HEK293 (cell line): ENCODE measurements at regions not wholly inside any gene's neighbourhood (a gene's known extent, or its start where the extent isn't known, plus 50 kb on each side); places are given as distances from the start of the nearest gene placed in this dataset.

Experiments
- HOXA7 ChIP-seq: sonication (generic); formaldehyde crosslinking; IDR thresholded peaks from 2 replicates; pipeline ENCODE4 v1.8.1; 2022; ENCODE audit warnings: missing genetic modification reagents, borderline replicate concordance
- ZFP37 ChIP-seq: fragments of 450-650 bp; formaldehyde crosslinking; IDR thresholded peaks from 2 replicates; pipeline ENCODE4 v1.5.1; 2016; ENCODE audit warnings: missing biosample characterization, missing genetic modification characterization
- ZNF510 ChIP-seq: fragments of 450-650 bp; formaldehyde crosslinking; IDR thresholded peaks from 2 replicates; pipeline ENCODE4 v1.5.1; 2018; ENCODE audit warnings: mild to moderate bottlenecking, missing genetic modification characterization, missing biosample characterization; ENCODE audit not compliant: insufficient replicate concordance
- ZNF768 ChIP-seq: fragments of 450-650 bp; formaldehyde crosslinking; IDR thresholded peaks from 2 replicates; pipeline ENCODE4 v1.5.1; 2018; ENCODE audit warnings: missing biosample characterization, mild to moderate bottlenecking, missing genetic modification characterization
- TF ChIP-seq, protein P1 (sequence below): fragments of 450-650 bp; formaldehyde crosslinking; IDR thresholded peaks from 2 replicates; pipeline ENCODE4 v1.5.1; 2016; ENCODE audit warnings: missing biosample characterization, missing genetic modification characterization
- TF ChIP-seq, protein P2 (sequence below): fragments of 450-650 bp; formaldehyde crosslinking; IDR thresholded peaks from 2 replicates; pipeline ENCODE4 v1.5.1; 2016; ENCODE audit warnings: missing biosample characterization, missing genetic modification characterization

DNA sequence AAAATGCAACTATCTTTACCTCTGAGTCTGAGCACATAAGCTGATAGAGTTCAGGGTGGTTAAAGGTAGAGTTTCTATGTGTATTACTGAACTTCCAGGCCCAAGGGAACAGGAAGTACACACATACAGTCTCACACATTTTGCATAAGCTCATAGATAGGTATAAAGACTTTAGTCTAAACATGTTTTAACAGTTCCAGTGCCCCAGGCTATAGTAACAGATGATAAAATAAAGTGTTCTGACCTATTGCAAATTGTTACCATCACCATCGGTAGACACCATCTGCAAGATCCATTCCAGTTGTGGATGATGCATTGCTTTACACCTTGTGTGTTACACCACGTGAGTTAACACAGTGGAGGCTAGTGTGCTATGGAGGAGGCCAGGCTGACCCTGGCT lies 95.8 kb downstream of the TMEM174 start:
- TF ChIP-seq, protein P1, sequence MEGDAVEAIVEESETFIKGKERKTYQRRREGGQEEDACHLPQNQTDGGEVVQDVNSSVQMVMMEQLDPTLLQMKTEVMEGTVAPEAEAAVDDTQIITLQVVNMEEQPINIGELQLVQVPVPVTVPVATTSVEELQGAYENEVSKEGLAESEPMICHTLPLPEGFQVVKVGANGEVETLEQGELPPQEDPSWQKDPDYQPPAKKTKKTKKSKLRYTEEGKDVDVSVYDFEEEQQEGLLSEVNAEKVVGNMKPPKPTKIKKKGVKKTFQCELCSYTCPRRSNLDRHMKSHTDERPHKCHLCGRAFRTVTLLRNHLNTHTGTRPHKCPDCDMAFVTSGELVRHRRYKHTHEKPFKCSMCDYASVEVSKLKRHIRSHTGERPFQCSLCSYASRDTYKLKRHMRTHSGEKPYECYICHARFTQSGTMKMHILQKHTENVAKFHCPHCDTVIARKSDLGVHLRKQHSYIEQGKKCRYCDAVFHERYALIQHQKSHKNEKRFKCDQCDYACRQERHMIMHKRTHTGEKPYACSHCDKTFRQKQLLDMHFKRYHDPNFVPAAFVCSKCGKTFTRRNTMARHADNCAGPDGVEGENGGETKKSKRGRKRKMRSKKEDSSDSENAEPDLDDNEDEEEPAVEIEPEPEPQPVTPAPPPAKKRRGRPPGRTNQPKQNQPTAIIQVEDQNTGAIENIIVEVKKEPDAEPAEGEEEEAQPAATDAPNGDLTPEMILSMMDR (tag by site-specific recombination): no peak
- TF ChIP-seq ZNF768 (tag by site-specific recombination) (no peak), ZNF510 (no peak), HOXA7 (CRISPR knock-in tag) (no peak), ZFP37 (tag by site-specific recombination) (no peak)
- TF ChIP-seq, protein P2, sequence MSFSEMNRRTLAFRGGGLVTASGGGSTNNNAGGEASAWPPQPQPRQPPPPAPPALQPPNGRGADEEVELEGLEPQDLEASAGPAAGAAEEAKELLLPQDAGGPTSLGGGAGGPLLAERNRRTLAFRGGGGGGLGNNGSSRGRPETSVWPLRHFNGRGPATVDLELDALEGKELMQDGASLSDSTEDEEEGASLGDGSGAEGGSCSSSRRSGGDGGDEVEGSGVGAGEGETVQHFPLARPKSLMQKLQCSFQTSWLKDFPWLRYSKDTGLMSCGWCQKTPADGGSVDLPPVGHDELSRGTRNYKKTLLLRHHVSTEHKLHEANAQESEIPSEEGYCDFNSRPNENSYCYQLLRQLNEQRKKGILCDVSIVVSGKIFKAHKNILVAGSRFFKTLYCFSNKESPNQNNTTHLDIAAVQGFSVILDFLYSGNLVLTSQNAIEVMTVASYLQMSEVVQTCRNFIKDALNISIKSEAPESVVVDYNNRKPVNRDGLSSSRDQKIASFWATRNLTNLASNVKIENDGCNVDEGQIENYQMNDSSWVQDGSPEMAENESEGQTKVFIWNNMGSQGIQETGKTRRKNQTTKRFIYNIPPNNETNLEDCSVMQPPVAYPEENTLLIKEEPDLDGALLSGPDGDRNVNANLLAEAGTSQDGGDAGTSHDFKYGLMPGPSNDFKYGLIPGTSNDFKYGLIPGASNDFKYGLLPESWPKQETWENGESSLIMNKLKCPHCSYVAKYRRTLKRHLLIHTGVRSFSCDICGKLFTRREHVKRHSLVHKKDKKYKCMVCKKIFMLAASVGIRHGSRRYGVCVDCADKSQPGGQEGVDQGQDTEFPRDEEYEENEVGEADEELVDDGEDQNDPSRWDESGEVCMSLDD: no peak
